GM23248 (cell line): ENCODE measurements at regions not wholly inside any gene's neighbourhood (a gene's known extent, or its start where the extent isn't known, plus 50 kb on each side); places are given as distances from the start of the nearest gene placed in this dataset.

Experiments used
- DNase-seq: peaks from one replicate; pipeline ENCODE4 v3.0.0-alpha.2; 2015
- H2AFZ ChIP-seq: fragments of 200-600 bp; sonication (generic); 2 replicates; pipeline ENCODE4 v1.6.1; 2016; ENCODE audit warnings: antibody characterized with exemption
- H3F3A ChIP-seq: fragments of 200-600 bp; sonication (generic); 2 replicates; pipeline ENCODE4 v1.6.1; 2016; ENCODE audit warnings: mild to moderate bottlenecking, antibody characterized with exemption, mixed run types; ENCODE audit not compliant: insufficient read depth
- H3K27ac ChIP-seq: fragments of 200-600 bp; sonication (generic); 2 replicates; pipeline ENCODE4 v1.5.1; 2016; ENCODE audit warnings: mild to moderate bottlenecking
- H3K27me3 ChIP-seq: fragments of 200-600 bp; sonication (generic); replicated peaks from 2 replicates; pipeline ENCODE4 v1.6.1; 2016; ENCODE audit warnings: mild to moderate bottlenecking; ENCODE audit not compliant: insufficient read depth
- H3K36me3 ChIP-seq: fragments of 200-600 bp; sonication (generic); 2 replicates; pipeline ENCODE4 v1.6.1; 2016; ENCODE audit warnings: low read depth, mild to moderate bottlenecking
- H3K4me1 ChIP-seq: fragments of 200-600 bp; sonication (generic); 2 replicates; pipeline ENCODE4 v1.6.1; 2016; ENCODE audit warnings: mild to moderate bottlenecking; ENCODE audit not compliant: insufficient read depth
- H3K4me2 ChIP-seq: fragments of 200-600 bp; sonication (generic); one replicate; pipeline ENCODE4 v1.6.1; 2016; ENCODE audit warnings: mild to moderate bottlenecking; ENCODE audit not compliant: unreplicated experiment
- H3K4me3 ChIP-seq: fragments of 200-600 bp; sonication (generic); 2 replicates; pipeline ENCODE4 v1.5.1; 2016; ENCODE audit warnings: mild to moderate bottlenecking
- H3K79me2 ChIP-seq: fragments of 200-600 bp; sonication (generic); 2 replicates; pipeline ENCODE4 v1.6.1; 2016; ENCODE audit warnings: mild to moderate bottlenecking; ENCODE audit not compliant: insufficient read depth
- H3K9ac ChIP-seq: fragments of 200-600 bp; sonication (generic); 2 replicates; pipeline ENCODE4 v1.6.1; 2016; ENCODE audit warnings: mild to moderate bottlenecking
- H3K9me2 ChIP-seq: fragments of 200-600 bp; sonication (generic); 2 replicates; pipeline ENCODE4 v1.6.1; 2016; ENCODE audit warnings: mixed run types, mild to moderate bottlenecking, moderate library complexity; ENCODE audit not compliant: insufficient read depth
- H3K9me3 ChIP-seq: fragments of 200-600 bp; sonication (generic); one replicate; pipeline ENCODE4 v1.6.1; 2017; ENCODE audit warnings: low read depth
- H4K20me1 ChIP-seq: fragments of 200-600 bp; sonication (generic); 2 replicates; pipeline ENCODE4 v1.6.0; 2016; ENCODE audit not compliant: insufficient read depth
- EZH2 ChIP-seq: fragments of 200-600 bp; sonication (generic); IDR thresholded peaks from 2 replicates; pipeline ENCODE4 v1.6.1; 2018; ENCODE audit warnings: antibody characterized with exemption, mild to moderate bottlenecking; ENCODE audit not compliant: insufficient read depth, poor library complexity, severe bottlenecking
- EZH2phosphoT487 ChIP-seq: fragments of 200-600 bp; sonication (generic); IDR thresholded peaks from 2 replicates; pipeline ENCODE4 v1.6.1; 2018; ENCODE audit warnings: antibody characterized with exemption, moderate library complexity, mild to moderate bottlenecking, low read depth; ENCODE audit not compliant: insufficient read depth
- WGBS, 2 experiments: methylation state at CpG; one replicate each; pipeline ENCODE4 v1.1.6; 2015 to 2017; ENCODE audit warnings: low lambda C conversion rate in 2 of 2, low coverage in 1 of 2; ENCODE audit errors: missing lambda C conversion rate in 2 of 2; 5-methylcytosine and 5-hydroxymethylcytosine counted together
- in situ Hi-C: fragments of 300-500 bp; cut with MboI; formaldehyde crosslinking; loops from 2 replicates; pipeline ENCODE4 v1.15.0; 2020

GRCh38 chr12:88805692-88806091 is 225.4 kb upstream of the KITLG start:
- no peaks in the 10 kb centered on the region for H3K9me2 ChIP-seq
- peak; percentile 60 for DNase-seq
- peaks cover 35% of the 10 kb centered on the region for H3K4me1 ChIP-seq
- H3K36me3 ChIP-seq, result no peaks in the 10 kb centered on the region
- H3K27me3 ChIP-seq, result no peaks in the 10 kb centered on the region
- 45 to 50% methylated on average over 1 of the region's 1 CpG for WGBS, 2 experiments
- H2AFZ ChIP-seq, result peak overlapping the region; percentile 82
- no peaks in the 10 kb centered on the region for H3K79me2 ChIP-seq
- TF ChIP-seq EZH2 (no peak), EZH2phosphoT487 (no peak)
- peak overlapping the region; percentile 62 for H3K4me2 ChIP-seq
- H3K4me3 ChIP-seq, result no peak overlapping the region
- no peaks in the 10 kb centered on the region for H4K20me1 ChIP-seq
- peaks cover 24% of the 10 kb centered on the region for H3F3A ChIP-seq
- in situ Hi-C loops, result no loop called here
- H3K9ac ChIP-seq, result peak overlapping the region; percentile 54
- H3K9me3 ChIP-seq, result no peaks in the 10 kb centered on the region
- peak overlapping the region; percentile 86 for H3K27ac ChIP-seq

DNA sequence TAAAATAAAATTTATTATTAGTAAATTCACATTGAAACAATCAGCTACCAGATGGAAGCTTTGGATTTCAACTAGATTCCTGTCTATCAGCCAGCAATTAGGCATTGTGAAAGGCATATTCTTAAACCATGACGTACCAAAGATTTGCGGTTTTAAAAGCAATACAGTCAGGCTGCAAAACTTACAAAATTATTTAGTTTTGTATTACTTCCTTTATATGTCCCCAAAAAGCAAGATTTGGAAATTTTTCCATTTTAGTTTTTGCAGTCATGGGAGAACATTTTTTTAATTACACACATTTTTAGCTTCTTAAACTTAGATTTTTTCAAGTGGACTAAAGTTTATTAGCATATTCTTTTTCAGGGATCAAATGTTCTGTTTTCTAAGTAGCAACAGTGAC is 225.0 kb upstream of the KITLG start:
- Histone ChIP-seq H3K9me3 (no peaks in the 10 kb centered on the region), H2AFZ (peak overlapping the region; percentile 82), H3K9ac (peak overlapping the region; percentile 54), H4K20me1 (no peaks in the 10 kb centered on the region), H3K4me3 (no peak overlapping the region), H3F3A (peaks cover 24% of the 10 kb centered on the region), H3K27ac (peak overlapping the region; percentile 86), H3K27me3 (no peaks in the 10 kb centered on the region), H3K36me3 (no peaks in the 10 kb centered on the region), H3K9me2 (no peaks in the 10 kb centered on the region), H3K4me1 (peaks cover 35% of the 10 kb centered on the region), H3K79me2 (no peaks in the 10 kb centered on the region), H3K4me2 (peak overlapping the region; percentile 62)
- in situ Hi-C loops, result no loop called here
- peak; percentile 90 for DNase-seq
- 0 to 6% methylated on average over 2 of the region's 2 CpGs for WGBS, 2 experiments
- TF ChIP-seq EZH2, result no peak
- no peak for TF ChIP-seq EZH2phosphoT487

GRCh38 chr12:88802096-88802706 is 221.9 kb upstream of the KITLG start:
- H3K36me3 ChIP-seq, result no peaks in the 10 kb centered on the region
- no peaks in the 10 kb centered on the region for H3K9me2 ChIP-seq
- H3K4me2 ChIP-seq, result no peak overlapping the region
- no peak overlapping the region for H3K27ac ChIP-seq
- no peak overlapping the region for H3K4me3 ChIP-seq
- no peaks in the 10 kb centered on the region for H3K9me3 ChIP-seq
- H3K27me3 ChIP-seq, result no peaks in the 10 kb centered on the region
- no peaks in the 10 kb centered on the region for H4K20me1 ChIP-seq
- H2AFZ ChIP-seq, result 0 out of 2 replicates have a peak overlapping the region, but pooled peaks have one; percentile 1
- peaks cover 32% of the 10 kb centered on the region for H3K4me1 ChIP-seq
- no peaks in the 10 kb centered on the region for H3K79me2 ChIP-seq
- TF ChIP-seq EZH2phosphoT487 (no peak), EZH2 (no peak)
- no peak for DNase-seq
- in situ Hi-C loops, result no loop called here
- no peak overlapping the region for H3K9ac ChIP-seq
- peaks cover 23% of the 10 kb centered on the region for H3F3A ChIP-seq
- 98 to 99% methylated on average over 3 of the region's 3 CpGs for WGBS, 2 experiments

DNA sequence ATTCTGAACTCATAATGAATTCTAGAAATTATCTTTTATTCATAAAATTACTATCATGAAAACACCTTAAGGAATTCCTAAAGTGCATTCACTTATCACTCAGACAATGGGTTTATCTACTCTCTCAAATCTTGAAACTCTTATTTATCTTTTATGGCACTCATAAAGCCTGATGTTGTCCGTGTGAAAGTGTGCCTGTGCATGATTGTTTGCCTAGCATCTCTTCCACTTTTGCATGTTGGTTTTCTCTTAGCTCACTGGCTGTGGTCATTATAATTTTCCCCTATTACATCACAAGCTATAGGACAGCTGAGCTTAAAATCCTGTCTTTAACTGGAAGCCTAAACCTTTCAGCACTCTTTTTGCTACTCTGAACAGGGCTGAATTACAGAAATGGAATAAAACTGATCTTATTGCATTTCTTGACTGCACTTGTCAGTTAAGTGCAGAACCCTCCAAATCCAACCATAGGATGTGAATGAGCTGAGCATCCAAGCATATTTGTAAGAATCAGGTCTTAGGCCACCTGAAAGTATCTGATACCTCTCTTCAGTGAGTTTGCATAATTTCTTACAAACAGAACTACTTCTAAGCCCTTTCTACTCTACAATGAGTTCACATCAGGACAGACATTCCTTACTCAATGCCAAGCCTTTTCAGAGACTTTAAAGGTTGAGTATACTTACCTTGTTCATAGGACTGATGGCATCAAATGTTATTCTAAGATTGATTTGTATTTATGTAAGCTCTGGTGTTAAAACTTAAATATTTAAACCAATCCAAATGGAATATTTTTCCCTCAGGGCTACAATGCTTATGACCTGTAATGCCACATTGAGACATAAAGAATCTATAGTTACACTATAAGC is 221.2 kb upstream of the KITLG start:
- Histone ChIP-seq H3K27me3 (no peaks in the 10 kb centered on the region), H3K9me2 (no peaks in the 10 kb centered on the region), H3K4me3 (no peak overlapping the region), H3K27ac (no peak overlapping the region), H3K9ac (no peak overlapping the region), H3K36me3 (no peaks in the 10 kb centered on the region), H4K20me1 (no peaks in the 10 kb centered on the region), H2AFZ (no peak overlapping the region), H3K4me2 (no peak overlapping the region), H3K79me2 (no peaks in the 10 kb centered on the region), H3F3A (peaks cover 16% of the 10 kb centered on the region), H3K4me1 (peaks cover 26% of the 10 kb centered on the region), H3K9me3 (no peaks in the 10 kb centered on the region)
- WGBS, 2 experiments, result 46 to 49% methylated on average over 1 of the region's 1 CpG
- TF ChIP-seq EZH2phosphoT487 (no peak), EZH2 (no peak)
- in situ Hi-C loops, result no loop called here
- no peak for DNase-seq
